Lower leg skin (tissue), 3 donors: ENCODE measurements at regions not wholly inside any gene's neighbourhood (a gene's known extent, or its start where the extent isn't known, plus 50 kb on each side); places are given as distances from the start of the nearest gene placed in this dataset.

Source experiments
- CTCF ChIP-seq, 3 donors: fragments of 450-650 bp; IDR thresholded peaks; one replicate each; pipeline ENCODE4 v1.5.1; 2016; ENCODE audit warnings: antibody characterized with exemption in 3 of 3, mild to moderate bottlenecking in 3 of 3, moderate library complexity in 2 of 3
- POLR2A ChIP-seq, 2 donors: fragments of 450-650 bp; IDR thresholded peaks; one replicate each; pipeline ENCODE4 v1.6.1; 2016 to 2017; ENCODE audit warnings: antibody characterized with exemption in 2 of 2, mild to moderate bottlenecking in 1 of 2, moderate library complexity in 1 of 2

- TF ChIP-seq CTCF (IDR thresholded peaks at IDR 0.05) (no peak), POLR2A (IDR thresholded peaks at IDR 0.05) (no peak)
Observed at GRCh38 chr2:34037157-34037556, 438.1 kb upstream of the FAM98A start.
